SJCRH30 (cell line): ENCODE measurements at regions not wholly inside any gene's neighbourhood (a gene's known extent, or its start where the extent isn't known, plus 50 kb on each side); places are given as distances from the start of the nearest gene placed in this dataset.

Experiments
- DNase-seq, 2 experiments: peaks; one replicate each; pipeline ENCODE4 v3.0.0-alpha.2; 2015 to 2020
- H3K27ac ChIP-seq: fragments of 250-450 bp; sonication (Bioruptor Pico); 2 replicates; pipeline ENCODE4 v1.5.1; 2020; ENCODE audit warnings: mild to moderate bottlenecking, moderate library complexity
- H3K27me3 ChIP-seq: fragments of 250-450 bp; sonication (Bioruptor Pico); 2 replicates; pipeline ENCODE4 v1.5.1; 2020; ENCODE audit warnings: mild to moderate bottlenecking, moderate library complexity
- H3K36me3 ChIP-seq: fragments of 250-450 bp; sonication (Bioruptor Pico); 2 replicates; pipeline ENCODE4 v1.5.1; 2020; ENCODE audit warnings: mild to moderate bottlenecking, moderate library complexity
- H3K4me1 ChIP-seq: fragments of 250-450 bp; sonication (Bioruptor Pico); 2 replicates; pipeline ENCODE4 v1.5.1; 2020; ENCODE audit warnings: mild to moderate bottlenecking, moderate library complexity
- H3K4me3 ChIP-seq: fragments of 250-450 bp; sonication (Bioruptor Pico); 2 replicates; pipeline ENCODE4 v1.5.1; 2020; ENCODE audit warnings: mild to moderate bottlenecking, moderate library complexity
- H3K9me3 ChIP-seq: fragments of 250-450 bp; sonication (Bioruptor Pico); replicated peaks from 2 replicates; pipeline ENCODE4 v1.5.1; 2020; ENCODE audit warnings: mild to moderate bottlenecking, moderate library complexity

DNA sequence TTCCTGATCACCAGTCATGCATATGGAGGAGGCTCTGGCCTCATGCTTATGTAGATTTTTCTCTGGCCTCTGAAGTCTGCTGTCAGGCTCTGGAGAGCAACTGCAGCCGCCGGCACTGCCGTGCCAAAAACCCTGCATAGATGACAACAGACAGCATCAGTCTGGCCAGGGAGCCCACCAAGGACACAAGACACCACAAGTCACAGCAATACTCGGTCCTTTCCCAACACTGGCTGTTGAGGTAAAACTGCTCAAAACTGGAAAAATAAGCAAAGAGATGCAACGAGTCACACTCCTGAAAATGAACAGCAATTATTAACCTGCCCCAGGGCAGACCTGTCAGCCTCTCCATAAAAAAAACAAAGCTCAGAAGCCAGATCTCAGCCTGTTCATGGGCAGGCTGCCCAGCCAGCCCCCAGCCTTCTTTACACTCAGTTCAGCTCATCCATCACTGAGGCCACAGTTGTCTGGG lies 186.0 kb upstream of the RAB6C start:
- DNase-seq, result no peak
- Histone ChIP-seq H3K4me1 (no peaks in the 10 kb centered on the region), H3K27ac (no peak overlapping the region)

DNA sequence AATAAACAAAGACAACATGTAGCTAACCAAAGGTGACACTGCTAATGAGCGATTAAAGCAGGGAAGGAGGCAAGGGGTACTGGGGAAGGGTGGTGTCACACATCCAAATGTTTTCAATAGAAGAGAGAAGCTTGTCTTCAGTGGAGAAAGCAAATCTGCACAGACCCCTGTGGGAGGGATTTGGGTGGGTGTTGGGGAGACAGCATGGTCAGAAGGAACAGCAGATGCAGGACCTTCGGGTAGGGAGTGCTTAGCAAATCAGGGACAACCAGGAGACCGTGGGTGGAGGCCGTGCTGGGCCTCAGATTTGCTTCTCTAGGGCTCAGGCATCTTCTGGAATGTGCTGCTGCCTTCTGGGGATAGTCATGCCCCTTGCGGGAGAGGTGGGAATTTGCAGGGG lies 185.3 kb upstream of the RAB6C start:
- Histone ChIP-seq H3K27ac (no peak overlapping the region), H3K4me3 (no peak overlapping the region), H3K9me3 (no peaks in the 10 kb centered on the region), H3K27me3 (0 out of 2 replicates have a peak, but pooled peaks cover 4% of the 10 kb centered on the region), H3K36me3 (no peaks in the 10 kb centered on the region), H3K4me1 (no peaks in the 10 kb centered on the region)
- DNase-seq, result no peak

More for the DNA sequence above, 186.0 kb upstream of the RAB6C start:
- H3K4me3 ChIP-seq, result no peak overlapping the region
- H3K9me3 ChIP-seq, result no peaks in the 10 kb centered on the region
- no peaks in the 10 kb centered on the region for H3K36me3 ChIP-seq
- H3K27me3 ChIP-seq, result 0 out of 2 replicates have a peak, but pooled peaks cover 4% of the 10 kb centered on the region

DNA sequence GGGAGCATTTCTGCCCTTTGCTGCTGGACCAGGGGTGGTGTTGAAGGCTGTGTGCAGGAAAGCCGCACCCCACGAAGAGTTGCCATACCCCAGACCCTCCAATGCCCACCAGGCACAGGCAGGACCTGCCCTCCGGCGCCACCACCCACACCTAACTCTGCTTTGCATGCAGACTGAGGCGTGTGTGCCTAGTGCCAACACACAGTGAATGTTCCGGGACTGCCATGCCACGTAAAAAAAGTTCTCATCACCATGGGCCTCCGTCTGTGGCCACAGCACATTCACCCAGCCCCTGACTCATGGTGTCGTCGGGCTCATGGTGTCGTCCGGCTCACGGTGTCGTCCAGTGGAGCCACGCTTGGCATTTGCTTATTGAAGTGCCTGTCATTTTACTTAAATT lies 184.9 kb upstream of the RAB6C start:
- Histone ChIP-seq H3K27ac (no peak overlapping the region), H3K4me3 (no peak overlapping the region), H3K4me1 (no peaks in the 10 kb centered on the region), H3K36me3 (no peaks in the 10 kb centered on the region), H3K9me3 (no peaks in the 10 kb centered on the region), H3K27me3 (0 out of 2 replicates have a peak, but pooled peaks cover 4% of the 10 kb centered on the region)
- DNase-seq, result no peak

DNA sequence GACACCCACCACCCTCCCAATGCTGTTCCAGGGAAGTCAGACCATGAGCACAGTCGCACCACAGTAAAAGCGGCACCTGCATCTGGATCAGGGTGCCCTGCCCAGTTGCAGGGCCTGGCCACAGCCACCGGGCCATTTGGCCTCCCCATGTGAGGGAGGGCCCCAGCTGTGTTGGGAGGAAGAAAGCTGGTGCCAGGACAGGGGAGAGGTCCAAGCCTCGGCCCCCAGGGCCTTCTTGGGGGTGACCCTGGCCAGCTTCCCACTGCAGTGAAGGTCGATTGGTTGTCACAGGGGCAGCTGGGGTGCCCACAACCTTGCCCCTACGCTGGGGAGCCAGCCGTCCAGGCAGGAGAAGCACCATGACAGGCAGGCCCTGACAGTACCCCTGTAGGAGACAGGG lies 183.2 kb upstream of the RAB6C start:
- H3K27me3 ChIP-seq, result 0 out of 2 replicates have a peak, but pooled peaks cover 4% of the 10 kb centered on the region
- H3K4me1 ChIP-seq, result no peaks in the 10 kb centered on the region
- H3K36me3 ChIP-seq, result no peaks in the 10 kb centered on the region
- no peaks in the 10 kb centered on the region for H3K9me3 ChIP-seq
- H3K4me3 ChIP-seq, result no peak overlapping the region
- no peak overlapping the region for H3K27ac ChIP-seq
- DNase-seq, result no peak

DNA sequence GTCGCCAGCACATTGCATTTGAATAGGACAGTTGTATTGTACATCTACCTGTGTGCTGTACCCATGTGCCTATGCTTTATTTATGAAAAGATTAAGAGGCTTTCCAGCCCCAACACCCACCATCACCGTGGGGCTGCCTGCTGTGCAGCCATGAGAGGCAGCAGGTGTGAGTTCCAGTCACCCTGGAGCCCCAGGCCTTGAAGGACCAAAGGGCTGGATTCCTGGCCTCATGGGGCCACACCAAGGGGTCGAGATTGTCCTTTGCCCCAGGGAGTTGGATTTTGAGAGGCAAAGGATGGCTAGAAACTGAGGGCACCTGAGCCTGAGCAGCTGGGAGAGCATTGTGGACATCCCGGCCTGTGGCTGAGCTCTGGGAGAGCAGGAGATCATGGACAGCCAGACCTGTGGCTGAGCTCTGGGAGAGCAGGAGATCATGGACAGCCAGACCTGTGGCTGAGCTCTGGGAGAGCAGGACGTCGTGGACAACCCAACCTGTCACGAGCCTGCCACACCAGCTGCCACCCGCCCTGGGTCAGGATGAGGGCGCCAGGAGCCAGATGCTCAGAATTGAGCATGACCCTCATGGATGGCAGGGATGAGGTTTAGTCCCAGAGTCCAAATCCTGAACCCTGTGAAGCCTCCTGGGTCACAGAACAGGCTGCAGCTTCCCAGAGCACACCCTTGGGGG lies 182.5 kb upstream of the RAB6C start:
- Histone ChIP-seq H3K27ac (no peak overlapping the region), H3K4me1 (no peaks in the 10 kb centered on the region), H3K9me3 (no peaks in the 10 kb centered on the region), H3K36me3 (no peaks in the 10 kb centered on the region), H3K27me3 (0 out of 2 replicates have a peak, but pooled peaks cover 4% of the 10 kb centered on the region), H3K4me3 (no peak overlapping the region)
- DNase-seq, result no peak

DNA sequence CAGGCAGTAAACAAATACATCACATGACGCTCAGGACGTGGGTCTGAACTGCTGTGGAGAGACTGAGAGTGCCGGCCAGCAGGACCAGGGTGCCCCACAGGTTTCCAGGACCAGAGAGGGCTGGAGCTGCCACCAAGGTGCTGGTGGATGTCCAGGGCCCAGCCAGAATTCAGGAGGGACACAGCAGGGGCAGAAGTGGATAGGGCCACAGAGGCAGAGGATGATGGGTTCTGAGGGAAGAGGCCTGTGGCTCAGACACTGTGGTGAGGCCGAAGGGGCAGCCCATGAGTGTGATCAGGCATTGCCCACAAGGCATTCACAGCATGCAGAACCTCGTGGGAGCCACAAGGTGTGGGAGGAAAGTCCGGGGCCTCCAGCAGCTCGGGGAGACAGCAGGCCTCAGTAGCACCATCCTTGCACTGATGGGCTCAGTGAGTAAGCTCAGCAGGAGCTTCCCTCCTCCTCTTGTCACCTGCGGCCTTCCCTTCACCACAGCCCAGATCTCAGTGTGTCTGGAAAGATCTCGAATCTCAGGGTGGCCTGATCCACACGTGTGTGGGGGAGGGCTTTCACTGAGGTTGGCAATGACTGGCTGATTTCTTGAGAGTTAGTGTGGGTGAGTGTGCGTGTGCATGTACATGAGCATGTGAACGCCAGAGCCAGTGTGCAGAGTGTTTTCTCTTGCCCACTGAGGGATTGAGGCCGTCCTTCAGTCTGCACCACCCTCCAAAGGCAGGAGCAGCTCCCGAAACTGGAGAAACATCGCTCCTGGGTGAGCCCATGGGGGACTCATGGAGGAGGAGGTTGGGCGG lies 181.8 kb upstream of the RAB6C start:
- 0 out of 2 replicates have a peak, but pooled peaks cover 4% of the 10 kb centered on the region for H3K27me3 ChIP-seq
- H3K9me3 ChIP-seq, result no peaks in the 10 kb centered on the region
- no peak for DNase-seq
- H3K36me3 ChIP-seq, result no peaks in the 10 kb centered on the region
- no peak overlapping the region for H3K27ac ChIP-seq
- H3K4me3 ChIP-seq, result no peak overlapping the region
- H3K4me1 ChIP-seq, result no peaks in the 10 kb centered on the region

DNA sequence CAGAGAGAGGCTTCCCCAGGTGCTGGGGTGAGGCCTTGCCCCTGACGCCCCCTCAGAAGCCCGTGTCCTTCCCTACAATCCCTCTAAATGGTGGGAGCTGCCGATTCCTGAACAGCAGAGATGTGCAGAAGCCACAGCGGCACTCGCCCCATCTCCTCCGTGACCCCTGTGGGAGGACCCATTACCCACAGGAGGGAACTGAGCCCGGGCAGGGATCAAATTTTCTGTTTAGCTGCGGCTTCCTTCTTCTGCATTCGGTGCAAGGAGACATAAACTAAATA lies 181.2 kb upstream of the RAB6C start:
- no peak overlapping the region for H3K4me3 ChIP-seq
- no peaks in the 10 kb centered on the region for H3K36me3 ChIP-seq
- H3K9me3 ChIP-seq, result no peaks in the 10 kb centered on the region
- H3K27ac ChIP-seq, result no peak overlapping the region
- no peaks in the 10 kb centered on the region for H3K4me1 ChIP-seq
- 0 out of 2 replicates have a peak, but pooled peaks cover 4% of the 10 kb centered on the region for H3K27me3 ChIP-seq
- DNase-seq, result no peak

DNA sequence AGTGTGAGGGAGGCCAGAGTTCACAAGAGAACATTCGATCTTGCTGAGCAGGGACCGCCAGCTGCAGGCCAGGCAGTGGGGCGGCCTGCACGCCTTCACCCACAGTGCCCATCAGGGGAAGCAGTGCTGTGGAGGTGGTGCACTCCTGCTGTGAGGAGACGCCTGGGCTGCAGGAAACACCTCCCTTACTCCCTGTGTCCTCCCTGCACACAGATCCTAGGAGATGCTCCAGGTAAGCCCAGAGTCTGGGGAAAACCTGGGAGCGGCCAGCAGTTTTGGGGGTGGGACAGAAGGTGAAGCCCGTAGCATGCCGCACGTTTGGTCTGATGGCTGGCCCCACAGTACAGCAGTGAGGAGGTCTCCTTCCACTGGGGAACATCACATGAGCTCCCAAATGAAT lies 180.8 kb upstream of the RAB6C start:
- Histone ChIP-seq H3K27me3 (0 out of 2 replicates have a peak, but pooled peaks cover 4% of the 10 kb centered on the region), H3K4me1 (no peaks in the 10 kb centered on the region), H3K9me3 (no peaks in the 10 kb centered on the region), H3K4me3 (no peak overlapping the region), H3K36me3 (no peaks in the 10 kb centered on the region), H3K27ac (no peak overlapping the region)
- DNase-seq, result no peak

DNA sequence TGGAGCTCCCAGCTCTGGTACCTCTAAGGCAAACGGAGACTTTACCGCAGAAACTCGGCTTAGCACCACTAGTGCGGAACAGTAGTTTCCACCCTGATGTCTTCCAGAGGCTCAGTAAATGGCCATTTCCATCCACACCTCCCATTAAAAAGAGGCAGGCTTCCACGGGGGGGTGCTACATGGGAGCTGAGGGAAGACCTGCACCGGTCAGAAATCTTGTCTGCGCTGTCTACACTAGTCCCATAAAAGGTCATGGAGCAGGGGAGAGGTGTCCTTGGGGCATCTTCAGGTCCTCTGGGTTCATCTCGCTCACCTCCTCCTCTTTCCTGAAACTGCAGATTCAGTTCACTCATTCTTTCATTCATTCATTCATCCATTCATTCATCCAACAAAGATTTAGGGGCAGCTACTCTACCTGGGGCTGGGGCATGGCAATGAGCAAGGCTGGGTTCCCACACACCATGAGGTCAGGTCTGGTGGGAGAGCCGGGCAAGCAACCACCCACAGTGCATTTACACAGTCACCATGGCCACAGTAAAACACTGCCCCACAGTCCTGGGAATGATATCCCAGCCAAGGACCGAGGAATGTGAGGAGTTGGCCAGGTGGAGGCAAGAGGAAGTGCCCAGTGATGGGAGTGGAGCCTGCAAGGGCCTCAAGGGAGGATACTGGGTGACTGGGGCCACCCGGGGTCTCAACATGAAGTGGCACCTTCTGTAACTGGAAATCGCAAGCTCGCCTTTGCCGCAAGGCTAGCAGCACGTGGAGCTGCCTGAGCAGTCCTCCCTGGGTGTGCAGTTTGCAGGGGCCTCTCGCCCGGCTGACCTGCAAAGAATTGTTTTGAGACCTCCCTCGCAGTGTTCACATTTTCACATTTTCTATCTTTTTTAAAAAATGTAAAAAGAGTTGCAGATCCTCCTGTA lies 180.2 kb upstream of the RAB6C start:
- no peaks in the 10 kb centered on the region for H3K9me3 ChIP-seq
- H3K36me3 ChIP-seq, result no peaks in the 10 kb centered on the region
- no peak overlapping the region for H3K4me3 ChIP-seq
- DNase-seq, result no peak
- no peaks in the 10 kb centered on the region for H3K4me1 ChIP-seq
- no peak overlapping the region for H3K27ac ChIP-seq
- H3K27me3 ChIP-seq, result 0 out of 2 replicates have a peak, but pooled peaks cover 4% of the 10 kb centered on the region

DNA sequence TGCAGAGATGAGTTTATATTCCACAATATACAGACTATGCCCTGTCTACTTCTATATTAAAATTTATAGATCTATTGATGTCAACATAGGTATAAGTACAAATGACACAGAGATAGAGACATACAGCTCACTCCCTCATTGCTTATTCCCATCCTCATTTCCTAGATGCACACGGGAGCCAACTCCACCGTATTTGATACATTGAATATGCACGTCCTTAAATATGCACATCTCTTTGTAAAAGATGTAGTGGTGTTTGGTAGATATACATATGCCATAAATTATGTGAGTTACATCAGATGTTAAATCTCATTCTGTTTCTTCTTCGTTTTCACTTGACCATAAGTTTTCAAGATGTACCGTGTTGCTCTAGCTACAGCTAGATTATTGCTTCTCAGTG lies 179.2 kb upstream of the RAB6C start:
- Histone ChIP-seq H3K27ac (no peak overlapping the region), H3K4me3 (no peak overlapping the region), H3K27me3 (0 out of 2 replicates have a peak, but pooled peaks cover 4% of the 10 kb centered on the region), H3K9me3 (no peaks in the 10 kb centered on the region), H3K4me1 (no peaks in the 10 kb centered on the region), H3K36me3 (no peaks in the 10 kb centered on the region)
- DNase-seq, result no peak

DNA sequence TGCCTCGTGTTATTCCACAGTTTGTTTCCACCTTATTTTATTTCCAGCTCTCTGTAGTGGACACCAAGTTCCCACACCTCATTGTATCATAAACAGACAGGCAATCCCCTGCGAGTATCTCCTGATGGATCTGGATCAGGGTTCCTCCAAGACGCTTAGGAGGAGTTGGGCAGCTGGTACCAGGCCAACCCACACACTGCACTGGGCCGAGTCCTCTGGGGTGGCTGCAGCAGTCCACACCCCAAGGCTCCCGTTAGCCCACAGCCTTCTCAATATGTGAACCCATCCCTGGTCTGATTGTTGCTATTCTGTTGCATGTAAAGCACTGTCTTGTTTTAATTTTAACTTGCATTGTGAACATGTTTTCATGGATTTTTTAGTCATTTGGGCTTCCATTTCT lies 178.8 kb upstream of the RAB6C start:
- DNase-seq, result no peak
- Histone ChIP-seq H3K4me1 (no peaks in the 10 kb centered on the region), H3K27ac (no peak overlapping the region), H3K36me3 (no peaks in the 10 kb centered on the region), H3K4me3 (no peak overlapping the region), H3K9me3 (no peaks in the 10 kb centered on the region), H3K27me3 (0 out of 2 replicates have a peak, but pooled peaks cover 4% of the 10 kb centered on the region)

DNA sequence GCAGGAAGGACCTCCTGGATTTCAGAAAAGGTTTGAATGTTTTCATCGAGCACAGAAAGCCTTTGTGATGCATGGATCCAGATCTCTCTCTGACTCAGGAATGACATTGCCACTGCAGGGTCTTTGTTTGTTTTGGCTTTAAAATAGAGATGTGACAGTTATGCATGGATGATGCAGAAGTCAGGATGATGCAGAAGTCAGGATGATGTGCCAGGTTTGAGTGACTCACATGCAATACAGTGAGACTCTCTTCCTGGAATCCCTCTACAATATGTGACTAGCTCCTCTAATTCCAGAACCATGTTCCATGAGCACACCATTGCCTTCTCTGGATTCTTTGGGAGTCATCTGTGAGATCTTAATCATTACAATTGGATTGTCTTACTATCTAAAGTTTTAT lies 177.9 kb upstream of the RAB6C start:
- Histone ChIP-seq H3K4me1 (no peaks in the 10 kb centered on the region), H3K27ac (no peak overlapping the region), H3K27me3 (peaks cover 4% of the 10 kb centered on the region; the same call in 1 of the 2 replicates), H3K9me3 (no peaks in the 10 kb centered on the region), H3K4me3 (no peak overlapping the region), H3K36me3 (no peaks in the 10 kb centered on the region)
- DNase-seq, result no peak

DNA sequence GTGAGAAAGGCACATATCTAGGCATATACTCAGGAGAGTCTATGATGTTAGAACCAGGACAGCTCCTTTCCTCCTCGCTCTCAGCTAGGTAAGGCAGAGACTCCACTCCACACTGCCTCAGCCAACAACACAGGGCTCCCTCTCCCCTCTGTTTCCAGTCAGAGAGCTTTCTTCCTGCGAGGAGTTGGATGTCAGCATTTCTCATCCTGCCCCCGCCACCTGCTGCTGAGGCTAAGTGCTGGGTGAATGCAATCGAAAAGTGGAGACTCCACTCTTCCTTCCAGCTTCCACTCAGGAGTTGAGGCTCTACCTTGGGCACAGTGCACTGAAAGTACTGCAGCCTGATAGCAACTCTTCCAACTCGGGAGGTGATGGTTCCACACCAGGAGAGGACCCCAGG lies 177.2 kb upstream of the RAB6C start:
- H3K9me3 ChIP-seq, result no peaks in the 10 kb centered on the region
- no peak overlapping the region for H3K27ac ChIP-seq
- DNase-seq, result no peak
- no peaks in the 10 kb centered on the region for H3K4me1 ChIP-seq
- H3K4me3 ChIP-seq, result no peak overlapping the region
- H3K36me3 ChIP-seq, result no peaks in the 10 kb centered on the region
- peaks cover 4% of the 10 kb centered on the region; the same call in 1 of the 2 replicates for H3K27me3 ChIP-seq

DNA sequence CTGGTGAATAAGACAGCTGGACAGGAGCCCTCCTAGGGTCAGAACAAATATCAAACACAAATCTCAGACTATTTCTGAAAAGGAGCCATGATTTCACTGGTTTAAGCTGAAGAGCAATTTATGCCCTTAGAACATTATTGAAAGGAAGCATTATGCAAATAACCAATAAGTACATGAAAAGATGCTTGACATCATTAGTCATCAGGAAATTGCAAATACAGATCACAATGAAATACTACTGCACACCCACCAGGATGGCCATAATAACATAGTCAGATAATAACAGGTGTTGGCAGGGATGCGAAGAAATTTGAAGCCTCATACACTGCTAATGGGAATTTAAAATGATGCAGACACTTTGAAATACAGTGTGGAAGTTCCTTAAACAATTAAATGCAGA lies 176.4 kb upstream of the RAB6C start:
- H3K4me1 ChIP-seq, result no peaks in the 10 kb centered on the region
- H3K27ac ChIP-seq, result no peak overlapping the region
- H3K36me3 ChIP-seq, result no peaks in the 10 kb centered on the region
- H3K27me3 ChIP-seq, result peaks cover 3% of the 10 kb centered on the region; the same call in 1 of the 2 replicates
- DNase-seq, result no peak
- H3K9me3 ChIP-seq, result no peaks in the 10 kb centered on the region
- no peak overlapping the region for H3K4me3 ChIP-seq
